DOHH2 (cell line): ENCODE measurements at regions not wholly inside any gene's neighbourhood (a gene's known extent, or its start where the extent isn't known, plus 50 kb on each side); places are given as distances from the start of the nearest gene placed in this dataset.

Source experiments
- H3F3A ChIP-seq: fragments of 200-600 bp; sonication (generic), shearing (Covaris generic); 2 replicates; pipeline ENCODE4 v1.6.0; 2016; ENCODE audit warnings: antibody characterized with exemption, mild to moderate bottlenecking; ENCODE audit not compliant: control insufficient read depth, insufficient read depth
- H3K27ac ChIP-seq: fragments of 200-600 bp; sonication (generic); 2 replicates; pipeline ENCODE4 v1.5.1; 2014; ENCODE audit warnings: low read depth, mild to moderate bottlenecking, low read length, moderate library complexity
- H3K27me3 ChIP-seq: fragments of 200-600 bp; sonication (generic); 2 replicates; pipeline ENCODE4 v1.6.1; 2014; ENCODE audit warnings: mild to moderate bottlenecking, low read length, mixed read lengths; ENCODE audit not compliant: control insufficient read depth
- H3K36me3 ChIP-seq: fragments of 200-600 bp; sonication (generic); 2 replicates; pipeline ENCODE4 v1.6.1; 2014; ENCODE audit warnings: mild to moderate bottlenecking, low read length, moderate library complexity, mixed read lengths; ENCODE audit not compliant: control insufficient read depth
- H3K4me1 ChIP-seq: fragments of 200-600 bp; sonication (generic); 2 replicates; pipeline ENCODE4 v1.6.1; 2014; ENCODE audit warnings: mild to moderate bottlenecking, low read length, mixed read lengths; ENCODE audit not compliant: control insufficient read depth
- H3K4me2 ChIP-seq: fragments of 200-600 bp; sonication (generic); 2 replicates; pipeline ENCODE4 v1.6.0; 2014; ENCODE audit warnings: mild to moderate bottlenecking, low read length, moderate library complexity
- H3K4me3 ChIP-seq: fragments of 200-600 bp; sonication (generic); 2 replicates; pipeline ENCODE4 v1.5.1; 2014; ENCODE audit warnings: mild to moderate bottlenecking, low read length, mixed read lengths
- H3K79me2 ChIP-seq: fragments of 200-600 bp; sonication (generic); 2 replicates; pipeline ENCODE4 v1.6.1; 2014; ENCODE audit warnings: mild to moderate bottlenecking, low read length, mixed read lengths; ENCODE audit not compliant: control insufficient read depth
- H3K9me2 ChIP-seq: fragments of 200-600 bp; sonication (generic); replicated peaks from 2 replicates; pipeline ENCODE4 v1.6.1; 2014; ENCODE audit warnings: mild to moderate bottlenecking, low read length, mixed read lengths; ENCODE audit not compliant: control insufficient read depth
- H3K9me3 ChIP-seq: fragments of 200-600 bp; sonication (generic); 2 replicates; pipeline ENCODE4 v1.6.1; 2014; ENCODE audit warnings: antibody characterized with exemption, low read length, mixed read lengths; ENCODE audit not compliant: control insufficient read depth, insufficient read depth
- H4K20me1 ChIP-seq: fragments of 200-600 bp; sonication (generic); 2 replicates; pipeline ENCODE4 v1.6.0; 2014; ENCODE audit warnings: low read depth, mild to moderate bottlenecking, antibody characterized with exemption, low read length, moderate library complexity; ENCODE audit not compliant: control insufficient read depth, insufficient read depth
- EZH2phosphoT487 ChIP-seq: fragments of 200-600 bp; sonication (generic); IDR thresholded peaks from 2 replicates; pipeline ENCODE4 v1.6.1; 2017; ENCODE audit warnings: borderline replicate concordance, mild to moderate bottlenecking, antibody characterized with exemption, low read length, moderate library complexity, mixed read lengths
- TF ChIP-seq, protein P1 (sequence below): fragments of 200-600 bp; sonication (generic); IDR thresholded peaks from one replicate; pipeline ENCODE4 v1.5.1; 2014; ENCODE audit warnings: antibody characterized with exemption, mild to moderate bottlenecking, low read depth, low read length; ENCODE audit not compliant: poor library complexity, severe bottlenecking

DNA sequence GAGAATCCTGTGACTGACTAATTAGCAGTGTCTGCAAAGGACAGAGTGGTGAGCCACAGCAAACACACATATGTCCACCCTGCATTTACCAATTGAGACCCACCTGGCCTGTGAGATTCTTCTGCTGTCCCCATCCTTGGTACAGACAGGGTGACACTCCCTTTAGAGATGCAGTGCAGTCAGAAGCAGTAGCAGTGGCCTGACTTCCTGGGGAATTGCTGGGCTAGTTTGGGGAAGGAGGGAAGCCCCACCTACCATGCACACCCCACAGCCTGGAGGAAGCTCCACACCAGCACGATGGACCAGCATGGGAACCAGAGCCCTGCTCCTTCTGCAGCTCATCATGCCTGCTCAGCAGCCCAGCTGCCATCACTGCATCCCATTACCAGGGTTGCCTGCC lies 924.9 kb upstream of the ZNF722 start:
- TF ChIP-seq, protein P1, sequence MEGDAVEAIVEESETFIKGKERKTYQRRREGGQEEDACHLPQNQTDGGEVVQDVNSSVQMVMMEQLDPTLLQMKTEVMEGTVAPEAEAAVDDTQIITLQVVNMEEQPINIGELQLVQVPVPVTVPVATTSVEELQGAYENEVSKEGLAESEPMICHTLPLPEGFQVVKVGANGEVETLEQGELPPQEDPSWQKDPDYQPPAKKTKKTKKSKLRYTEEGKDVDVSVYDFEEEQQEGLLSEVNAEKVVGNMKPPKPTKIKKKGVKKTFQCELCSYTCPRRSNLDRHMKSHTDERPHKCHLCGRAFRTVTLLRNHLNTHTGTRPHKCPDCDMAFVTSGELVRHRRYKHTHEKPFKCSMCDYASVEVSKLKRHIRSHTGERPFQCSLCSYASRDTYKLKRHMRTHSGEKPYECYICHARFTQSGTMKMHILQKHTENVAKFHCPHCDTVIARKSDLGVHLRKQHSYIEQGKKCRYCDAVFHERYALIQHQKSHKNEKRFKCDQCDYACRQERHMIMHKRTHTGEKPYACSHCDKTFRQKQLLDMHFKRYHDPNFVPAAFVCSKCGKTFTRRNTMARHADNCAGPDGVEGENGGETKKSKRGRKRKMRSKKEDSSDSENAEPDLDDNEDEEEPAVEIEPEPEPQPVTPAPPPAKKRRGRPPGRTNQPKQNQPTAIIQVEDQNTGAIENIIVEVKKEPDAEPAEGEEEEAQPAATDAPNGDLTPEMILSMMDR = no peak
- no peak for TF ChIP-seq EZH2phosphoT487
- Histone ChIP-seq H3K36me3 (no peaks in the 10 kb centered on the region), H3K4me2 (no peak overlapping the region), H3K79me2 (no peaks in the 10 kb centered on the region), H3F3A (no peaks in the 10 kb centered on the region), H3K9me2 (no peaks in the 10 kb centered on the region), H3K27me3 (no peaks in the 10 kb centered on the region), H3K9me3 (peaks cover 43% of the 10 kb centered on the region; the same call in 1 of the 2 replicates), H3K4me3 (no peak overlapping the region), H3K27ac (no peak overlapping the region), H3K4me1 (no peaks in the 10 kb centered on the region), H4K20me1 (no peaks in the 10 kb centered on the region)

DNA sequence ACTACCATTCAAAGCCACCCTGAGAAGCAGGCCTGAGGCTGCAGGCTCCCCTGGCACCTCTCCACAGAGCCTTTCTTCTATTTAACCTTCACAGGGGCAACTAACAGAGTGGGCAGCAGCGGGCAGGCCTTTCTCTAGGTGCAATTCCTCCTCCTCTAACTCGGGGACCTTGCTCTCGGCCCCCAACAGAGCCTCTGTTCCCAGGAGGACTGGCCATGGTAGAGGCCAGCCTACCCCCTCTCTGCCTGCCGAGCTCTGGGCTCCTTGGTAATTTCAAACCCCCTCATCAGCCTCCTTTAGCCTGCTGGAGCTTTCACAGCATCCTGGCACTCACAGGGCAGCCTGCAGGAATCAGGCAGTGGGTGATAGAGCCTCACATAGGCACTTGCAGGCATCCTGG lies 920.8 kb upstream of the ZNF722 start:
- no peaks in the 10 kb centered on the region for H3K4me1 ChIP-seq
- no peaks in the 10 kb centered on the region for H3K27me3 ChIP-seq
- no peak overlapping the region for H3K27ac ChIP-seq
- no peak overlapping the region for H3K4me2 ChIP-seq
- H3K79me2 ChIP-seq = no peaks in the 10 kb centered on the region
- no peak overlapping the region for H3K4me3 ChIP-seq
- no peaks in the 10 kb centered on the region for H4K20me1 ChIP-seq
- peaks cover 35% of the 10 kb centered on the region for H3K9me3 ChIP-seq
- H3F3A ChIP-seq = no peaks in the 10 kb centered on the region
- TF ChIP-seq EZH2phosphoT487 = no peak
- TF ChIP-seq, protein P1 = no peak
- H3K36me3 ChIP-seq = no peaks in the 10 kb centered on the region
- no peaks in the 10 kb centered on the region for H3K9me2 ChIP-seq

DNA sequence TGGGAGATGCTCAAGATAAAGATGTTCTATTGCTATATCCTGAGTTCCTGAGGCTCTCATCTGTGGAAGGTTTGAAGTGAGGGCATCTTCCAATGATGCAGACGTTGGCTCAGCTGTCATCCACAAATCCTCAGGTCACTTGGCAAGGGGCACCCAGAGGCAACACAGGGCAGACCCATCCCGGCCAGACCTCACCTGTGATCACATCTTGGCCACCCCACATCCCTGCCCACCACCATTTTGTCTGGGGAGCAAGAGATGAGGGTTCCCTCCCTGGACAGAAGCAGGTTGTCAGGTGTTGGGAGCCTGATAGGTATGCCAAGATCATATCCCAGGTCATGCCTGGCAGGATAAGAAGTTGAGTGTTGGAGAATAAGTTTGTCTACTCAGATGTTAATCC lies 918.2 kb upstream of the ZNF722 start:
- H3K9me3 ChIP-seq = peaks cover 38% of the 10 kb centered on the region
- no peaks in the 10 kb centered on the region for H3K27me3 ChIP-seq
- H3K27ac ChIP-seq = no peak overlapping the region
- no peaks in the 10 kb centered on the region for H3K36me3 ChIP-seq
- H3K4me1 ChIP-seq = no peaks in the 10 kb centered on the region
- no peak overlapping the region for H3K4me3 ChIP-seq
- H3K79me2 ChIP-seq = no peaks in the 10 kb centered on the region
- H3K9me2 ChIP-seq = no peaks in the 10 kb centered on the region
- no peaks in the 10 kb centered on the region for H3F3A ChIP-seq
- H3K4me2 ChIP-seq = no peak overlapping the region
- H4K20me1 ChIP-seq = no peaks in the 10 kb centered on the region
- no peak for TF ChIP-seq EZH2phosphoT487
- TF ChIP-seq, protein P1 = no peak

DNA sequence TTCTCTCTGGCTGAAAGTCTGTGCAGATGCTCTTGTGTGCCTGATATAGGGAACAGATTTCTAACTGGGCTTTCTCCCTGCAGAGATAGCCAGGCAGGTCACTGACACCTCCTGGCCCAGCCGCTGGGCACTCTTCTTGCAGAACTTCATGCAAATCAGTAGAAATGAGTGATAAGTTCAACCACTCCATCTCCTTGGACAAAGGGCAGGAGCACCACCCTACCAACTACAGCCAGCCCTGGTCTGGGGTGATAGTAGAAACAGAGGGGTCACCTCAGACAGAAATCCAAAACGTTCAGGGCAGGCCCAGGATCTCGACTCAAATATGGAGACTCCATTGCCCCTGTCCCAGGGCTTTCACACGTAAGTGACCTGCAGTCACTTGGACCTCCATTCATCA lies 917.8 kb upstream of the ZNF722 start:
- Histone ChIP-seq H3K4me2 (no peak overlapping the region), H3K4me1 (no peaks in the 10 kb centered on the region), H3K36me3 (no peaks in the 10 kb centered on the region), H4K20me1 (no peaks in the 10 kb centered on the region), H3K27ac (no peak overlapping the region), H3F3A (no peaks in the 10 kb centered on the region), H3K9me2 (no peaks in the 10 kb centered on the region), H3K27me3 (no peaks in the 10 kb centered on the region), H3K79me2 (no peaks in the 10 kb centered on the region), H3K4me3 (no peak overlapping the region), H3K9me3 (peaks cover 38% of the 10 kb centered on the region)
- TF ChIP-seq EZH2phosphoT487 = no peak
- TF ChIP-seq, protein P1 = no peak
